G401 (cell line): ENCODE measurements at regions not wholly inside any gene's neighbourhood (a gene's known extent, or its start where the extent isn't known, plus 50 kb on each side); places are given as distances from the start of the nearest gene placed in this dataset.

Experiments
- DNase-seq: peaks from one replicate; pipeline ENCODE4 v3.0.0-alpha.2; 2015; ENCODE audit warnings: low spot score
- in situ Hi-C: cut with HindIII; loops from 2 replicates; pipeline ENCODE4 v1.10.0; 2016; ENCODE audit warnings: low sequenced_read_pairs, mixed read lengths

GRCh38 chr16:73672135-73672534 is 624.2 kb upstream of the ZFHX3 start:
- in situ Hi-C loops: no loop called here
- no peak for DNase-seq

GRCh38 chr16:73670836-73671820 is 623.2 kb upstream of the ZFHX3 start:
- in situ Hi-C loops: no loop called here
- no peak for DNase-seq

GRCh38 chr16:73669535-73670274 is 621.8 kb upstream of the ZFHX3 start:
- in situ Hi-C loops: no loop called here
- no peak for DNase-seq

- in situ Hi-C loops: no loop called here
- DNase-seq: no peak
Observed at GRCh38 chr16:73663720-73664119, 615.8 kb upstream of the ZFHX3 start.

- in situ Hi-C loops: no loop called here
- DNase-seq: no peak
Observed at GRCh38 chr16:73636196-73636595, 588.3 kb upstream of the ZFHX3 start.

GRCh38 chr16:73629011-73629410 is 581.1 kb upstream of the ZFHX3 start:
- in situ Hi-C loops: no loop called here
- no peak for DNase-seq

- in situ Hi-C loops: no loop called here
- DNase-seq: no peak
Observed at GRCh38 chr16:73617738-73618137, 569.8 kb upstream of the ZFHX3 start.

- in situ Hi-C loops: no loop called here
- DNase-seq: no peak
Observed at GRCh38 chr16:73616770-73617169, 568.8 kb upstream of the ZFHX3 start.

- in situ Hi-C loops: no loop called here
- no peak for DNase-seq
Observed at GRCh38 chr16:73616166-73616753, 568.3 kb upstream of the ZFHX3 start.

GRCh38 chr16:73615071-73615940 is 567.4 kb upstream of the ZFHX3 start:
- in situ Hi-C loops: no loop called here
- DNase-seq: no peak

- DNase-seq: no peak
- in situ Hi-C loops: no loop called here
Observed at GRCh38 chr16:73614131-73614530, 566.2 kb upstream of the ZFHX3 start.

GRCh38 chr16:73610605-73611156 is 562.8 kb upstream of the ZFHX3 start:
- in situ Hi-C loops: no loop called here
- DNase-seq: no peak

- DNase-seq: no peak
- in situ Hi-C loops: no loop called here
Observed at GRCh38 chr16:73610160-73610559, 562.2 kb upstream of the ZFHX3 start.

- no peak for DNase-seq
Observed at GRCh38 chr16:73608911-73609310, 561.0 kb upstream of the ZFHX3 start.

GRCh38 chr16:73605309-73605708 is 557.4 kb upstream of the ZFHX3 start:
- in situ Hi-C loops: no loop called here

More at GRCh38 chr16:73608911-73609310, 561.0 kb upstream of the ZFHX3 start:
- in situ Hi-C loops: no loop called here

GRCh38 chr16:73601911-73602310 is 554.0 kb upstream of the ZFHX3 start:
- in situ Hi-C loops: no loop called here
- DNase-seq: no peak

More at GRCh38 chr16:73605309-73605708, 557.4 kb upstream of the ZFHX3 start:
- no peak for DNase-seq

GRCh38 chr16:73599870-73600269 is 551.9 kb upstream of the ZFHX3 start:
- in situ Hi-C loops: no loop called here
- DNase-seq: no peak

GRCh38 chr16:73599351-73599750 is 551.4 kb upstream of the ZFHX3 start:
- no peak for DNase-seq

GRCh38 chr16:73584157-73584556 is 536.2 kb upstream of the ZFHX3 start:
- DNase-seq: no peak
- in situ Hi-C loops: no loop called here

More at GRCh38 chr16:73599351-73599750, 551.4 kb upstream of the ZFHX3 start:
- in situ Hi-C loops: no loop called here
